ENCODE measurements at regions not wholly inside any gene's neighbourhood (a gene's known extent, or its start where the extent isn't known, plus 50 kb on each side); places are given as distances from the start of the nearest gene placed in this dataset.

DNA sequence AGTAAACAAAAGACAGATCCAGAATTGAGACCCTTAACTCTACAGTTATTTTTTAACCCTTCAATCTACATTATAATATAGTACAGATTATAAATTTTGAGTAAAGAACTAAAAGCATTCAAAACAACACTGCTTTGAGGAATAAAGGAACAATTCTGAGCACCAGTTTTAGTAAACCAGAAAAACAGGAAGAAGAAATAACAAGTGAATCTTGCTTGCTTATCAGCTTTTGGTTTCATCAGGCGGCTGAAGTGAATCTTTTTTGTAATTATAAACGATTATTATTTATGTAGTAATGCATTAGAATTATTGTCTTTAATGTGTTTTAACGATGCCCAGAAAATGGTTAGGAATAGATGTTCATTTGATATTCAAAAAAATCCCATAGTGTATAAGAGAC, 305.4 kb downstream of the ARAP2 start:
- Histone ChIP-seq H3K36me3 (ENCODE audit: insufficient read depth, low read length) (no peaks in the 10 kb centered on the region), H3K4me1 (ENCODE audit: insufficient read depth, low read length) (no peaks in the 10 kb centered on the region), H3K27me3 (ENCODE audit: control insufficient read depth in 1 of 2, insufficient read depth in 2 of 2, low read length in 2 of 2) (no peaks in the 10 kb centered on the region), H3K4me3 (ENCODE audit: low read length) (no peak overlapping the region), H3K9me3 (ENCODE audit: control insufficient read depth in 1 of 2, insufficient read depth in 1 of 2, low read length in 2 of 2) (no peaks in the 10 kb centered on the region), H3K27ac (ENCODE audit: low read depth in 1 of 2, low read length in 2 of 2) (no peak overlapping the region)
- H3K4me1 Mint-ChIP-seq (ENCODE audit: low read depth): no peaks in the 10 kb centered on the region
- ChIA-PET CTCF (no interaction called here), POLR2A (no interaction called here)
- H3K4me3 Mint-ChIP-seq: no peak overlapping the region
- intact Hi-C loops (cut with DNase I, micrococcal nuclease): no loop called here
- no peaks in the 10 kb centered on the region for H3K9me3 Mint-ChIP-seq
- TF ChIP-seq, protein P1, sequence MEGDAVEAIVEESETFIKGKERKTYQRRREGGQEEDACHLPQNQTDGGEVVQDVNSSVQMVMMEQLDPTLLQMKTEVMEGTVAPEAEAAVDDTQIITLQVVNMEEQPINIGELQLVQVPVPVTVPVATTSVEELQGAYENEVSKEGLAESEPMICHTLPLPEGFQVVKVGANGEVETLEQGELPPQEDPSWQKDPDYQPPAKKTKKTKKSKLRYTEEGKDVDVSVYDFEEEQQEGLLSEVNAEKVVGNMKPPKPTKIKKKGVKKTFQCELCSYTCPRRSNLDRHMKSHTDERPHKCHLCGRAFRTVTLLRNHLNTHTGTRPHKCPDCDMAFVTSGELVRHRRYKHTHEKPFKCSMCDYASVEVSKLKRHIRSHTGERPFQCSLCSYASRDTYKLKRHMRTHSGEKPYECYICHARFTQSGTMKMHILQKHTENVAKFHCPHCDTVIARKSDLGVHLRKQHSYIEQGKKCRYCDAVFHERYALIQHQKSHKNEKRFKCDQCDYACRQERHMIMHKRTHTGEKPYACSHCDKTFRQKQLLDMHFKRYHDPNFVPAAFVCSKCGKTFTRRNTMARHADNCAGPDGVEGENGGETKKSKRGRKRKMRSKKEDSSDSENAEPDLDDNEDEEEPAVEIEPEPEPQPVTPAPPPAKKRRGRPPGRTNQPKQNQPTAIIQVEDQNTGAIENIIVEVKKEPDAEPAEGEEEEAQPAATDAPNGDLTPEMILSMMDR (IDR thresholded peaks at IDR 0.05): no peak
- H3K27me3 Mint-ChIP-seq: peaks cover 4% of the 10 kb centered on the region
- no peak overlapping the region for H3K27ac Mint-ChIP-seq
- peak in 1 of 14 experiments; percentile 0 for DNase-seq
- H3K36me3 Mint-ChIP-seq (ENCODE audit: low read depth): no peaks in the 10 kb centered on the region
- ATAC-seq (ENCODE audit: poor library complexity): no peak

DNA sequence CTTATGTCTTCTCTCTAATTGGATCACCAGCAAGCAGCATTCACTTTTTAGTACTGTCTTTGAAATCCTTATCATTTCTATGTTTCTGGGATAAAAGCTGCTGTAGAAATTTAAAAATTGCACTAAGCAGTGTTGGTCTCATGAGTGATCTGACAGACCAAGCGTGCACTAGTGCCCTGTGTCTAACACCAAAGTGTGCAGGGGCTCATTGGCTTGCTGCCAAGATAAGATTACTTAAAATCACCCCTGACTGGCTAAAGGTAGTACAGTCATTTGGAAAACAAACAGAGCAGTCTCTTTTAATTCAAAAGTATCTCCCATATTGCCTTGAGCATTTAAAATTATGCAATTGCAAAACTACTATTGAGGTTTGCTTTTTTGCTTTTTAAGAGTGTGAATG, 304.6 kb downstream of the ARAP2 start:
- Histone ChIP-seq H3K4me3 (ENCODE audit: low read length) (no peak overlapping the region), H3K36me3 (ENCODE audit: insufficient read depth, low read length) (no peaks in the 10 kb centered on the region), H3K9me3 (ENCODE audit: control insufficient read depth in 1 of 2, insufficient read depth in 1 of 2, low read length in 2 of 2) (no peaks in the 10 kb centered on the region), H3K4me1 (ENCODE audit: insufficient read depth, low read length) (no peaks in the 10 kb centered on the region), H3K27ac (ENCODE audit: low read depth in 1 of 2, low read length in 2 of 2) (no peak overlapping the region), H3K27me3 (ENCODE audit: control insufficient read depth in 1 of 2, insufficient read depth in 2 of 2, low read length in 2 of 2) (no peaks in the 10 kb centered on the region)
- Mint-ChIP-seq H3K27ac (no peak overlapping the region), H3K4me1 (ENCODE audit: low read depth) (no peaks in the 10 kb centered on the region), H3K4me3 (no peak overlapping the region), H3K9me3 (no peaks in the 10 kb centered on the region), H3K36me3 (ENCODE audit: low read depth) (no peaks in the 10 kb centered on the region), H3K27me3 (peaks cover 4% of the 10 kb centered on the region)
- no peak for DNase-seq
- ATAC-seq (ENCODE audit: poor library complexity): no peak
- intact Hi-C loops (cut with DNase I, micrococcal nuclease): no loop called here
- ChIA-PET CTCF (no interaction called here), POLR2A (no interaction called here)
- TF ChIP-seq, protein P1 (IDR thresholded peaks at IDR 0.05): no peak

DNA sequence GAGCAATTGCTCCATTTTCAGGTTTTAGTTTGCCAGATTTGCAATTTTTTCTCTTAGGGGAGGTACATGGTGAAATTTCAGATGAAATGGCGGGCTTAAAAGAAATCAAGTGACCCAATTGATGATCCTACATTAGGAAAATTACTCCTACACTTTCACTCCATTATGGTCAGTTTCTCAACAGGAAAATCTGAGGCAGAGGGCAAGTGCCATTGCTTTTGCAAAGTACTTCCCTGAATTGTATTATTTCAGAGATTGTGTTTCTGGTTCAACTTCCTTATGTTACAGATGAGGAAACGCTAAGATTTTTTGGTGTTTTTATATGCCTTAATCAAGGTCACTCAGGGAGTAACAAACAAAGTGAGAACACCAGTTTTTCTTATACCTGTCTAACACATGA, 302.2 kb downstream of the ARAP2 start:
- H3K27ac Mint-ChIP-seq: no peak overlapping the region
- Histone ChIP-seq H3K36me3 (ENCODE audit: insufficient read depth, low read length) (no peaks in the 10 kb centered on the region), H3K27ac (ENCODE audit: low read depth in 1 of 2, low read length in 2 of 2) (no peak overlapping the region), H3K4me1 (ENCODE audit: insufficient read depth, low read length) (no peaks in the 10 kb centered on the region), H3K9me3 (ENCODE audit: control insufficient read depth in 1 of 2, insufficient read depth in 1 of 2, low read length in 2 of 2) (no peaks in the 10 kb centered on the region), H3K4me3 (ENCODE audit: low read length) (no peak overlapping the region), H3K27me3 (ENCODE audit: control insufficient read depth in 1 of 2, insufficient read depth in 2 of 2, low read length in 2 of 2) (no peaks in the 10 kb centered on the region)
- ATAC-seq (ENCODE audit: poor library complexity) (no peak), DNase-seq (no peak)
- intact Hi-C loops (cut with DNase I, micrococcal nuclease): no loop called here
- POLR2A ChIA-PET: no interaction called here
- CTCF ChIA-PET: no interaction called here
- H3K4me1 Mint-ChIP-seq (ENCODE audit: low read depth): no peaks in the 10 kb centered on the region
- H3K9me3 Mint-ChIP-seq: no peaks in the 10 kb centered on the region
- H3K4me3 Mint-ChIP-seq: no peak overlapping the region
- peaks cover 4% of the 10 kb centered on the region for H3K27me3 Mint-ChIP-seq
- TF ChIP-seq, protein P1 (IDR thresholded peaks at IDR 0.05): no peak
- no peaks in the 10 kb centered on the region for H3K36me3 Mint-ChIP-seq (ENCODE audit: low read depth)
